ENCODE measurements at regions not wholly inside any gene's neighbourhood (a gene's known extent, or its start where the extent isn't known, plus 50 kb on each side); places are given as distances from the start of the nearest gene placed in this dataset.

DNA sequence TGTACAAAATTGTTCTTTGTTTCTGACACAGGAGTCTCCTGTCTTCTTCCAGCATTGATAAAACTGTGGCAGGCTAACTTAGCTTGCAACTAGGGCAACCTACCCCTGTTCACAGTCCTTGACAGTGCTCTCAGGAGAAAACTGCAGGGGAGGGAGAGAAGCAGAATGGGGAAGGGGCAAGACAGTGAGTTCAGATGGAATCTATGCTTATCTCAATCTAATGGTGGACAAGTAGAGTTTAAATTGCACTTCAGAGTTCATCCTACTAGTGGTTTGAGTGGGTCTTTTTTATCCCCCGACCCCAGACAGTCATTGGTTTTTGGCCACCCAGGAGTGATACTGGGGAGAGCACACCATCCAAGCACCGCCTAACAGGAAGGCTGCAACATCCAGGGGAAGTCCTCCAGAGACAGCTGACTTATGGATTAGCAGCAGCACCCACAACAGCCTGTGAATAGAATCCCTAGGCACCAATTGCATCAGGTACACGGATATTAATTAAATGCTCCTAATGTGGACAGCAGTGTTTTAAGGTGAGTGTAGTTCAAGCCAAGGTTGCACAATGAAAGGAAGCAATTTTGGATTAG, 236.6 kb downstream of the NHLRC3 start:
- H3K27me3 ChIP-seq (ENCODE audit: low read depth, low read length) = no peaks in the 10 kb centered on the region
- peak overlapping the region; percentile 43; the same call in 1 of the 2 replicates for H3K9ac ChIP-seq (ENCODE audit: low read length)
- peaks cover 4% of the 10 kb centered on the region for H3K36me3 ChIP-seq (replicated peaks; ENCODE audit: low read depth, low read length)
- TF ChIP-seq, protein P1, sequence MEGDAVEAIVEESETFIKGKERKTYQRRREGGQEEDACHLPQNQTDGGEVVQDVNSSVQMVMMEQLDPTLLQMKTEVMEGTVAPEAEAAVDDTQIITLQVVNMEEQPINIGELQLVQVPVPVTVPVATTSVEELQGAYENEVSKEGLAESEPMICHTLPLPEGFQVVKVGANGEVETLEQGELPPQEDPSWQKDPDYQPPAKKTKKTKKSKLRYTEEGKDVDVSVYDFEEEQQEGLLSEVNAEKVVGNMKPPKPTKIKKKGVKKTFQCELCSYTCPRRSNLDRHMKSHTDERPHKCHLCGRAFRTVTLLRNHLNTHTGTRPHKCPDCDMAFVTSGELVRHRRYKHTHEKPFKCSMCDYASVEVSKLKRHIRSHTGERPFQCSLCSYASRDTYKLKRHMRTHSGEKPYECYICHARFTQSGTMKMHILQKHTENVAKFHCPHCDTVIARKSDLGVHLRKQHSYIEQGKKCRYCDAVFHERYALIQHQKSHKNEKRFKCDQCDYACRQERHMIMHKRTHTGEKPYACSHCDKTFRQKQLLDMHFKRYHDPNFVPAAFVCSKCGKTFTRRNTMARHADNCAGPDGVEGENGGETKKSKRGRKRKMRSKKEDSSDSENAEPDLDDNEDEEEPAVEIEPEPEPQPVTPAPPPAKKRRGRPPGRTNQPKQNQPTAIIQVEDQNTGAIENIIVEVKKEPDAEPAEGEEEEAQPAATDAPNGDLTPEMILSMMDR (IDR thresholded peaks at IDR 0.05; ENCODE audit: low read depth, low read length) = no peak
- no peak for TF ChIP-seq EZH2phosphoT487 (IDR thresholded peaks at IDR 0.05; ENCODE audit: low read depth)
- peaks cover 18% of the 10 kb centered on the region for H3K4me1 ChIP-seq (ENCODE audit: low read length)
- no peak overlapping the region for H3K4me3 ChIP-seq (ENCODE audit: low read length)
- H4K20me1 ChIP-seq (ENCODE audit: insufficient read depth, low read length) = no peaks in the 10 kb centered on the region
- no peaks in the 10 kb centered on the region for H3K79me2 ChIP-seq (ENCODE audit: low read length)
- 0 out of 2 replicates have a peak overlapping the region, but pooled peaks have one; percentile 24 for H3K27ac ChIP-seq (ENCODE audit: low read length)
- peak overlapping the region; percentile 28; the same call in 1 of the 2 replicates for H3K4me2 ChIP-seq (ENCODE audit: low read length)
- H2AFZ ChIP-seq (ENCODE audit: low read depth, low read length) = peak overlapping the region; percentile 73
- H3K9me3 ChIP-seq (ENCODE audit: insufficient read depth, low read length) = no peaks in the 10 kb centered on the region

DNA sequence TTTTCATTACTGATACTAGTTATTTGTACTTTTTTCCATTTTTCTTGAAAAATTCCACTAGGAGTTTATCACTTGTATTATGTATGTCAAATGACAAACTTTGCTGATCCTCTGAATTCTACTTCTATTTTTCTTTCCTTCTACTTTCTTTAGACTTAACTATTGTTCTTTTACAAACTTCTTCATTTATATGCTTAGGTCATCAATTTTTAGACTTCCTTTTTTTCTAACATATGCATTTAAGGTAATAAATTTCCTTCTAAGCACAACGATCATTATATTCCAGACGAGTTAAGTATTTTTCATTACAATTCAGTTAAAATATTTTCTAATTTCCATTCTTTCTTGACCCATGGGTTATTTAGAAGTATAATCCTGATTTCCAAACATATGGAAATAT, 240.8 kb downstream of the NHLRC3 start:
- Histone ChIP-seq H3K36me3 (replicated peaks; ENCODE audit: low read depth, low read length) (peaks cover 36% of the 10 kb centered on the region), H3K4me3 (ENCODE audit: low read length) (no peak overlapping the region), H3K9ac (ENCODE audit: low read length) (no peak overlapping the region), H3K79me2 (ENCODE audit: low read length) (no peaks in the 10 kb centered on the region), H3K27me3 (ENCODE audit: low read depth, low read length) (no peaks in the 10 kb centered on the region), H3K4me1 (ENCODE audit: low read length) (peaks cover 45% of the 10 kb centered on the region), H4K20me1 (ENCODE audit: insufficient read depth, low read length) (no peaks in the 10 kb centered on the region), H3K27ac (ENCODE audit: low read length) (no peak overlapping the region), H3K4me2 (ENCODE audit: low read length) (no peak overlapping the region), H2AFZ (ENCODE audit: low read depth, low read length) (no peak overlapping the region), H3K9me3 (ENCODE audit: insufficient read depth, low read length) (peaks cover 28% of the 10 kb centered on the region)
- TF ChIP-seq, protein P1 (IDR thresholded peaks at IDR 0.05; ENCODE audit: low read depth, low read length) = no peak
- no peak for TF ChIP-seq EZH2phosphoT487 (IDR thresholded peaks at IDR 0.05; ENCODE audit: low read depth)

DNA sequence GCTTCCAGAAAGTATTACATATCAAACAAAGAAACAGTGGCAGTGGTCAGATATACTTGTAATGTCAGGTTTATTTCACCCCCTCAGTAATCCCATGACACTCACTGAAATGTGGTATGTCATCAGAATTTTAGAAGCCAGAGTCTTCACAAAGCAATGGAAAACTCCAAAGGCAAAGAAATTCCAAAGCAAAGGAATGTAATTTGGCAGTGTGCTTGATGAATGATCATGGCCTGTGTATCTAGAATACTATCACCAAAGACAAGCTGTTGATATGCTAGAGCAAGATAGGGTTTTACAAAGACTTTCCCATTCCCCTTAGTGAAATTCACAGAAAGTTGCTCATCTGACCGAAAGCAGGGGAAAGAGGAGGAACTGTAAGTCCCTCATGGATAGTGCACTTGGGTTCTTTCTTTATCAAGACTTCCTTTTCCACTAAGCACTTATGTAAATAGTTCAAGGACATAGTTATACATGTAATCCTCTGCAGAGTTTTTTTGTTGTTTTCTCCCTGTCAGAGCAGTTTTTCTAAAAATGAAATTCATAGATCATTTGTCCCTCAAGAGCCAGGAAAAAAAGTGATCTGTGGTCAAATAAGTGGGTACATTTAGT, 243.4 kb downstream of the NHLRC3 start:
- H3K9ac ChIP-seq (ENCODE audit: low read length) = peak overlapping the region; percentile 44; the same call in 1 of the 2 replicates
- H3K4me2 ChIP-seq (ENCODE audit: low read length) = peak overlapping the region; percentile 49; the same call in 1 of the 2 replicates
- no peak overlapping the region for H2AFZ ChIP-seq (ENCODE audit: low read depth, low read length)
- H3K36me3 ChIP-seq (replicated peaks; ENCODE audit: low read depth, low read length) = peaks cover 49% of the 10 kb centered on the region
- peak overlapping the region; percentile 87 for H3K27ac ChIP-seq (ENCODE audit: low read length)
- H3K9me3 ChIP-seq (ENCODE audit: insufficient read depth, low read length) = peaks cover 38% of the 10 kb centered on the region
- TF ChIP-seq EZH2phosphoT487 (IDR thresholded peaks at IDR 0.05; ENCODE audit: low read depth) = no peak
- TF ChIP-seq, protein P1 (IDR thresholded peaks at IDR 0.05; ENCODE audit: low read depth, low read length) = no peak
- H3K4me3 ChIP-seq (ENCODE audit: low read length) = no peak overlapping the region
- H3K79me2 ChIP-seq (ENCODE audit: low read length) = no peaks in the 10 kb centered on the region
- peaks cover 34% of the 10 kb centered on the region for H3K4me1 ChIP-seq (ENCODE audit: low read length)
- no peaks in the 10 kb centered on the region for H4K20me1 ChIP-seq (ENCODE audit: insufficient read depth, low read length)
- no peaks in the 10 kb centered on the region for H3K27me3 ChIP-seq (ENCODE audit: low read depth, low read length)

DNA sequence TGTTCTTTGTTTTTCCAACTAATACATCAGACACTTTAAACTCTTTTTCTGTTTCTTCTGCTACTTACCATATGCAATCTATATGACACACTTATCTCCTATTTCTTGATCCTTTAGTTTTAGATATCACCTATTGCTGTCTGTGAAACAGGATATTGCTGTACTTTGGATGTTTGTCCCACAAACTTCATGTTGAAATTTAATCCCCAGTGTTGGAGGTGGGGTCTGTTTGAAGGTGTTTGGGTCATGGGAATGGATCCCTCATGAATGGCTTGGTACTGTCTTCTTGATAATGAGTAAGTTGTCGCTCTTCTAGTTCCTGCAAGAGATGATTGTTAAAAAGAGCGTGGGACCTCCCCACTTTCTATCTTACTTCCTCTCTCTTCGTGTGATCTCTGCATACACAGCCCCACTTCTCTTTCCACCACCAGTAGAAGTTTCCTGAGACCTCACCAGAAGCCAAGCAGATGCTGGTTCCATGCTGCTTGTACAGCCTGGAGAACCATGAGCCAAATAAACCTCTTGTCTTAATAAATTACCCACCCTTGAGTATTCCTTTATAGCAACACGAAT, 244.2 kb downstream of the NHLRC3 start:
- H4K20me1 ChIP-seq (ENCODE audit: insufficient read depth, low read length) = no peaks in the 10 kb centered on the region
- TF ChIP-seq, protein P1 (IDR thresholded peaks at IDR 0.05; ENCODE audit: low read depth, low read length) = no peak
- TF ChIP-seq EZH2phosphoT487 (IDR thresholded peaks at IDR 0.05; ENCODE audit: low read depth) = no peak
- peak overlapping the region; percentile 87 for H3K27ac ChIP-seq (ENCODE audit: low read length)
- H3K9ac ChIP-seq (ENCODE audit: low read length) = peak overlapping the region; percentile 49; the same call in 1 of the 2 replicates
- H3K4me1 ChIP-seq (ENCODE audit: low read length) = peaks cover 34% of the 10 kb centered on the region
- peak overlapping the region; percentile 13; the same call in 1 of the 2 replicates for H2AFZ ChIP-seq (ENCODE audit: low read depth, low read length)
- H3K79me2 ChIP-seq (ENCODE audit: low read length) = no peaks in the 10 kb centered on the region
- peaks cover 49% of the 10 kb centered on the region for H3K36me3 ChIP-seq (replicated peaks; ENCODE audit: low read depth, low read length)
- H3K4me3 ChIP-seq (ENCODE audit: low read length) = peak overlapping the region; percentile 26; the same call in 1 of the 2 replicates
- H3K9me3 ChIP-seq (ENCODE audit: insufficient read depth, low read length) = peaks cover 46% of the 10 kb centered on the region
- peak overlapping the region; percentile 49 for H3K4me2 ChIP-seq (ENCODE audit: low read length)
- H3K27me3 ChIP-seq (ENCODE audit: low read depth, low read length) = no peaks in the 10 kb centered on the region
